H9 (cell line): ENCODE measurements at regions not wholly inside any gene's neighbourhood (a gene's known extent, or its start where the extent isn't known, plus 50 kb on each side); places are given as distances from the start of the nearest gene placed in this dataset.

ENCODE experiments used
- DNase-seq: peaks from one replicate; pipeline ENCODE4 v3.0.0-alpha.2; 2017
- H2AFZ ChIP-seq: one replicate; pipeline ENCODE4 v1.6.1; 2013; ENCODE audit warnings: mild to moderate bottlenecking, low read length, control low read depth, moderate library complexity
- H2AK5ac ChIP-seq: 2 replicates; pipeline ENCODE4 v1.6.1; 2013; ENCODE audit warnings: low read length, control low read depth, mixed read lengths; ENCODE audit not compliant: insufficient read length
- H2BK120ac ChIP-seq: one replicate; pipeline ENCODE4 v1.6.1; 2013; ENCODE audit warnings: low read depth, mild to moderate bottlenecking, low read length, control low read depth, inconsistent platforms; ENCODE audit not compliant: poor library complexity, severe bottlenecking
- H2BK12ac ChIP-seq: 2 replicates; pipeline ENCODE4 v1.6.1; 2013; ENCODE audit warnings: low read length, control low read depth, mixed read lengths, low read depth; ENCODE audit not compliant: insufficient read length
- H2BK15ac ChIP-seq: 2 replicates; pipeline ENCODE4 v1.6.1; 2013; ENCODE audit warnings: low read depth, low read length, control low read depth
- H2BK20ac ChIP-seq: one replicate; pipeline ENCODE4 v1.6.1; 2013; ENCODE audit warnings: low read depth, mild to moderate bottlenecking, low read length, control low read depth, inconsistent platforms; ENCODE audit not compliant: poor library complexity, severe bottlenecking
- H2BK5ac ChIP-seq: 2 replicates; pipeline ENCODE4 v1.6.1; 2013; ENCODE audit warnings: low read length, control low read depth, mixed read lengths; ENCODE audit not compliant: insufficient read length
- H3K14ac ChIP-seq: 2 replicates; pipeline ENCODE4 v1.6.1; 2013; ENCODE audit warnings: low read length, control low read depth; ENCODE audit not compliant: insufficient read depth
- H3K18ac ChIP-seq: 2 replicates; pipeline ENCODE4 v1.6.1; 2013; ENCODE audit warnings: low read depth, mild to moderate bottlenecking, mixed read lengths, low read length, control low read depth; ENCODE audit not compliant: insufficient read length
- H3K23ac ChIP-seq: 2 replicates; pipeline ENCODE4 v1.6.1; 2013; ENCODE audit warnings: low read length, control low read depth, mixed read lengths, low read depth; ENCODE audit not compliant: insufficient read length
- H3K23me2 ChIP-seq: 2 replicates; pipeline ENCODE4 v1.6.1; 2013; ENCODE audit warnings: low read depth, mild to moderate bottlenecking, mixed read lengths, low read length, control low read depth; ENCODE audit not compliant: insufficient read length, poor library complexity, severe bottlenecking
- H3K27ac ChIP-seq: 2 replicates; pipeline ENCODE4 v1.5.1; 2013; ENCODE audit warnings: low read length, control low read depth, mixed read lengths, low read depth; ENCODE audit not compliant: insufficient read length
- H3K27me3 ChIP-seq: 2 replicates; pipeline ENCODE4 v1.6.1; 2013; ENCODE audit warnings: low read length, control low read depth, inconsistent platforms; ENCODE audit not compliant: insufficient read depth
- H3K4ac ChIP-seq: 2 replicates; pipeline ENCODE4 v1.6.1; 2013; ENCODE audit warnings: low read depth, mild to moderate bottlenecking, control low read depth, inconsistent platforms, low read length, moderate library complexity
- H3K4me1 ChIP-seq: 2 replicates; pipeline ENCODE4 v1.6.1; 2013; ENCODE audit warnings: low read length, control low read depth, inconsistent platforms; ENCODE audit not compliant: insufficient read depth
- H3K4me2 ChIP-seq: 2 replicates; pipeline ENCODE4 v1.6.1; 2013; ENCODE audit warnings: low read length, control low read depth, mixed read lengths; ENCODE audit not compliant: insufficient read length, insufficient read depth
- H3K56ac ChIP-seq: 2 replicates; pipeline ENCODE4 v1.6.1; 2013; ENCODE audit warnings: low read depth, mild to moderate bottlenecking, mixed read lengths, low read length, control low read depth; ENCODE audit not compliant: insufficient read length
- H3K79me1 ChIP-seq: 2 replicates; pipeline ENCODE4 v1.6.1; 2013; ENCODE audit warnings: low read depth, mild to moderate bottlenecking, moderate library complexity, low read length, control low read depth, inconsistent platforms; ENCODE audit not compliant: insufficient read depth, poor library complexity, severe bottlenecking
- H3K79me2 ChIP-seq: 2 replicates; pipeline ENCODE4 v1.6.1; 2013; ENCODE audit warnings: low read length, control low read depth, inconsistent platforms; ENCODE audit not compliant: insufficient read depth
- H3K9ac ChIP-seq: 2 replicates; pipeline ENCODE4 v1.6.1; 2013; ENCODE audit warnings: low read length, control low read depth, mixed read lengths; ENCODE audit not compliant: insufficient read length; ENCODE audit errors: extremely low read depth
- H3K9me3 ChIP-seq: one replicate; pipeline ENCODE4 v1.6.1; 2013; ENCODE audit warnings: low read depth, low read length, inconsistent platforms; ENCODE audit not compliant: control insufficient read depth
- H3T11ph ChIP-seq: one replicate; pipeline ENCODE4 v1.6.1; 2013; ENCODE audit warnings: mild to moderate bottlenecking, low read length, control low read depth, inconsistent platforms
- H4K20me1 ChIP-seq: one replicate; pipeline ENCODE4 v1.6.1; 2013; ENCODE audit not compliant: control insufficient read depth, insufficient read length, insufficient read depth
- H4K5ac ChIP-seq: 2 replicates; pipeline ENCODE4 v1.6.1; 2013; ENCODE audit warnings: low read depth, mild to moderate bottlenecking, mixed read lengths, low read length, control low read depth; ENCODE audit not compliant: insufficient read length
- H4K8ac ChIP-seq: replicated peaks from 2 replicates; pipeline ENCODE4 v1.6.1; 2013; ENCODE audit warnings: low read length, control low read depth, mixed read lengths, low read depth; ENCODE audit not compliant: insufficient read length
- H4K91ac ChIP-seq: 2 replicates; pipeline ENCODE4 v1.6.1; 2013; ENCODE audit warnings: low read depth, mild to moderate bottlenecking, moderate library complexity, mixed read lengths, low read length, control low read depth; ENCODE audit not compliant: insufficient read length
- H3K27ac Mint-ChIP-seq, 3 experiments: 2 replicates in 2 of 3; 3 replicates in 1 of 3; pipeline ENCODE4 v1.8.0; 2020 to 2021; ENCODE audit warnings: mixed read lengths in 3 of 3, mild to moderate bottlenecking in 1 of 3, moderate library complexity in 1 of 3
- H3K27me3 Mint-ChIP-seq: 2 replicates; pipeline ENCODE4 v1.8.0; 2021; ENCODE audit warnings: low read depth, mild to moderate bottlenecking, moderate library complexity, mixed read lengths
- H3K36me3 Mint-ChIP-seq, 3 experiments: 2 replicates in 2 of 3; 3 replicates in 1 of 3; pipeline ENCODE4 v1.8.0; 2020 to 2021; ENCODE audit warnings: low read depth in 3 of 3, mixed read lengths in 3 of 3; ENCODE audit not compliant: insufficient read depth in 1 of 3
- H3K4me1 Mint-ChIP-seq, 2 experiments: 2 replicates each; pipeline ENCODE4 v1.8.0; 2020; ENCODE audit warnings: mixed read lengths in 2 of 2
- H3K4me3 Mint-ChIP-seq, 2 experiments: 2 replicates in 1 of 2; 3 replicates in 1 of 2; pipeline ENCODE4 v1.8.0; 2020 to 2021; ENCODE audit warnings: mild to moderate bottlenecking in 2 of 2, mixed read lengths in 2 of 2, moderate library complexity in 1 of 2
- H3K9me3 Mint-ChIP-seq, 2 experiments: 2 replicates in 1 of 2; 3 replicates in 1 of 2; pipeline ENCODE4 v1.8.0; 2020; ENCODE audit warnings: mild to moderate bottlenecking in 2 of 2, mixed read lengths in 2 of 2, moderate library complexity in 1 of 2
- CTCF ChIP-seq: fragments of 200-600 bp; sonication (generic); conservative IDR thresholded peaks from 3 replicates; pipeline ENCODE4 v1.8.0; 2021; ENCODE audit warnings: antibody characterized with exemption, mild to moderate bottlenecking
- WGBS: extraction: QIAGEN DNeasy Blood & Tissue Kit; methylation state at CpG from one replicate; pipeline ENCODE4 v1.1.7; 2013; ENCODE audit warnings: missing lambda C conversion rate, low lambda C conversion rate, mixed read lengths; ENCODE audit not compliant: insufficient read length; ENCODE audit errors: extremely low coverage; 5-methylcytosine and 5-hydroxymethylcytosine counted together

- Histone ChIP-seq H2BK5ac (no peak overlapping the region), H3K9ac (no peak overlapping the region), H3K23ac (no peak overlapping the region), H4K91ac (no peak overlapping the region), H3K4me2 (no peak overlapping the region), H3K79me1 (no peaks in the 10 kb centered on the region), H3K18ac (no peak overlapping the region), H2AFZ (no peak overlapping the region), H3K27ac (no peak overlapping the region), H4K8ac (no peak overlapping the region), H3K4me1 (peaks cover 11% of the 10 kb centered on the region; the same call in 1 of the 2 replicates), H3K4ac (no peak overlapping the region), H4K5ac (no peak overlapping the region), H4K20me1 (no peaks in the 10 kb centered on the region), H3K27me3 (no peaks in the 10 kb centered on the region), H2BK15ac (no peak overlapping the region), H3K79me2 (no peaks in the 10 kb centered on the region; the same call in 1 of the 2 replicates), H3K9me3 (no peaks in the 10 kb centered on the region), H3K14ac (no peak overlapping the region), H3K56ac (no peak overlapping the region), H2BK120ac (no peak overlapping the region), H3K23me2 (no peaks in the 10 kb centered on the region), H2BK12ac (no peak overlapping the region), H2BK20ac (no peak overlapping the region), H3T11ph (no peak overlapping the region), H2AK5ac (no peak overlapping the region)
- Mint-ChIP-seq H3K36me3 (0 out of 7 replicates have a peak, but pooled peaks cover 0 to 5% (median 0%) of the 10 kb centered on the region in 3 experiments), H3K27ac (no peak overlapping the region), H3K27me3 (no peaks in the 10 kb centered on the region), H3K4me3 (no peak overlapping the region), H3K4me1 (peaks cover 26 to 37% of the 10 kb centered on the region in 2 experiments), H3K9me3 (no peaks in the 10 kb centered on the region; a peak in 1 of 5 replicates)
- TF ChIP-seq CTCF = no peak
- WGBS = no CpG with 5 or more reads among the region's 2 CpGs
- DNase-seq = no peak
Measured at GRCh38 chr7:17495655-17496394, 197.4 kb downstream of the AHR start.
